ENCODE measurements at regions not wholly inside any gene's neighbourhood (a gene's known extent, or its start where the extent isn't known, plus 50 kb on each side); places are given as distances from the start of the nearest gene placed in this dataset.

- TF ChIP-seq, protein P1, sequence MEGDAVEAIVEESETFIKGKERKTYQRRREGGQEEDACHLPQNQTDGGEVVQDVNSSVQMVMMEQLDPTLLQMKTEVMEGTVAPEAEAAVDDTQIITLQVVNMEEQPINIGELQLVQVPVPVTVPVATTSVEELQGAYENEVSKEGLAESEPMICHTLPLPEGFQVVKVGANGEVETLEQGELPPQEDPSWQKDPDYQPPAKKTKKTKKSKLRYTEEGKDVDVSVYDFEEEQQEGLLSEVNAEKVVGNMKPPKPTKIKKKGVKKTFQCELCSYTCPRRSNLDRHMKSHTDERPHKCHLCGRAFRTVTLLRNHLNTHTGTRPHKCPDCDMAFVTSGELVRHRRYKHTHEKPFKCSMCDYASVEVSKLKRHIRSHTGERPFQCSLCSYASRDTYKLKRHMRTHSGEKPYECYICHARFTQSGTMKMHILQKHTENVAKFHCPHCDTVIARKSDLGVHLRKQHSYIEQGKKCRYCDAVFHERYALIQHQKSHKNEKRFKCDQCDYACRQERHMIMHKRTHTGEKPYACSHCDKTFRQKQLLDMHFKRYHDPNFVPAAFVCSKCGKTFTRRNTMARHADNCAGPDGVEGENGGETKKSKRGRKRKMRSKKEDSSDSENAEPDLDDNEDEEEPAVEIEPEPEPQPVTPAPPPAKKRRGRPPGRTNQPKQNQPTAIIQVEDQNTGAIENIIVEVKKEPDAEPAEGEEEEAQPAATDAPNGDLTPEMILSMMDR (IDR thresholded peaks at IDR 0.05; ENCODE audit: low read depth, low read length, poor library complexity, severe bottlenecking), result no peak
- TF ChIP-seq EZH2phosphoT487 (IDR thresholded peaks at IDR 0.05; ENCODE audit: borderline replicate concordance, low read length), result no peak
These were observed 145.0 kb downstream of the TMX3 start for GRCh38 chr18:68569936-68570335.
